Smooth muscle cell (in vitro differentiated cells): ENCODE measurements at regions not wholly inside any gene's neighbourhood (a gene's known extent, or its start where the extent isn't known, plus 50 kb on each side); places are given as distances from the start of the nearest gene placed in this dataset.

Experiments
- DNase-seq: peaks from one replicate; lab custom pipeline; 2025; ENCODE audit not compliant: unreplicated experiment; lab: John Stamatoyannopoulos, UW
- H2AFZ ChIP-seq: fragments of 200-600 bp; sonication (generic); 2 replicates; pipeline ENCODE4 v1.6.0; 2016; ENCODE audit warnings: antibody characterized with exemption, low read depth, mild to moderate bottlenecking
- H3F3A ChIP-seq: fragments of 200-600 bp; sonication (generic); 2 replicates; pipeline ENCODE4 v1.6.0; 2017; ENCODE audit warnings: antibody characterized with exemption, low read depth
- H3K27ac ChIP-seq: fragments of 200-600 bp; sonication (generic); 2 replicates; pipeline ENCODE4 v1.5.1; 2016; ENCODE audit warnings: low read depth, mild to moderate bottlenecking
- H3K27me3 ChIP-seq: fragments of 200-600 bp; sonication (generic); 2 replicates; pipeline ENCODE4 v1.6.1; 2016; ENCODE audit warnings: low read depth, mild to moderate bottlenecking
- H3K36me3 ChIP-seq: fragments of 200-600 bp; sonication (generic); 2 replicates; pipeline ENCODE4 v1.5.1; 2016; ENCODE audit warnings: low read depth
- H3K4me1 ChIP-seq: fragments of 200-600 bp; sonication (generic); 2 replicates; pipeline ENCODE4 v1.5.1; 2016; ENCODE audit warnings: low read depth
- H3K4me2 ChIP-seq: fragments of 200-600 bp; sonication (generic); 2 replicates; pipeline ENCODE4 v1.6.0; 2016; ENCODE audit warnings: mild to moderate bottlenecking
- H3K4me3 ChIP-seq: fragments of 200-600 bp; sonication (generic); 2 replicates; pipeline ENCODE4 v1.5.1; 2016; ENCODE audit warnings: mild to moderate bottlenecking
- H3K79me2 ChIP-seq: fragments of 200-600 bp; sonication (generic); 2 replicates; pipeline ENCODE4 v1.6.0; 2016; ENCODE audit warnings: low read depth, mild to moderate bottlenecking
- H3K9ac ChIP-seq: fragments of 200-600 bp; sonication (generic); 2 replicates; pipeline ENCODE4 v1.6.0; 2016; ENCODE audit warnings: low read depth
- H3K9me3 ChIP-seq: fragments of 200-600 bp; sonication (generic); replicated peaks from 2 replicates; pipeline ENCODE4 v1.5.1; 2016; ENCODE audit warnings: low read depth
- H4K20me1 ChIP-seq: fragments of 200-600 bp; sonication (generic); 2 replicates; pipeline ENCODE4 v1.6.0; 2016; ENCODE audit warnings: low read depth
- WGBS: methylation state at CpG from one replicate; pipeline ENCODE4 v1.1.7; 2016; ENCODE audit warnings: low lambda C conversion rate; 5-methylcytosine and 5-hydroxymethylcytosine counted together
- TF ChIP-seq, protein P1 (sequence below): fragments of 200-600 bp; sonication (generic); IDR thresholded peaks from 2 replicates; pipeline ENCODE4 v1.5.1; 2017; ENCODE audit warnings: borderline replicate concordance, mild to moderate bottlenecking, antibody characterized with exemption; ENCODE audit not compliant: insufficient read depth, poor library complexity, severe bottlenecking

GRCh38 chr16:87227296-87227951 is 89.8 kb downstream of the C16orf95 start:
- Histone ChIP-seq H3K9me3 (no peaks in the 10 kb centered on the region), H3K4me2 (peak overlapping the region; percentile 23), H3K4me3 (no peak overlapping the region), H3K79me2 (no peaks in the 10 kb centered on the region), H4K20me1 (no peaks in the 10 kb centered on the region), H3K27me3 (no peaks in the 10 kb centered on the region), H3K36me3 (no peaks in the 10 kb centered on the region), H2AFZ (no peak overlapping the region), H3F3A (peaks cover 4% of the 10 kb centered on the region), H3K9ac (no peak overlapping the region), H3K27ac (no peak overlapping the region), H3K4me1 (no peaks in the 10 kb centered on the region)
- TF ChIP-seq, protein P1, sequence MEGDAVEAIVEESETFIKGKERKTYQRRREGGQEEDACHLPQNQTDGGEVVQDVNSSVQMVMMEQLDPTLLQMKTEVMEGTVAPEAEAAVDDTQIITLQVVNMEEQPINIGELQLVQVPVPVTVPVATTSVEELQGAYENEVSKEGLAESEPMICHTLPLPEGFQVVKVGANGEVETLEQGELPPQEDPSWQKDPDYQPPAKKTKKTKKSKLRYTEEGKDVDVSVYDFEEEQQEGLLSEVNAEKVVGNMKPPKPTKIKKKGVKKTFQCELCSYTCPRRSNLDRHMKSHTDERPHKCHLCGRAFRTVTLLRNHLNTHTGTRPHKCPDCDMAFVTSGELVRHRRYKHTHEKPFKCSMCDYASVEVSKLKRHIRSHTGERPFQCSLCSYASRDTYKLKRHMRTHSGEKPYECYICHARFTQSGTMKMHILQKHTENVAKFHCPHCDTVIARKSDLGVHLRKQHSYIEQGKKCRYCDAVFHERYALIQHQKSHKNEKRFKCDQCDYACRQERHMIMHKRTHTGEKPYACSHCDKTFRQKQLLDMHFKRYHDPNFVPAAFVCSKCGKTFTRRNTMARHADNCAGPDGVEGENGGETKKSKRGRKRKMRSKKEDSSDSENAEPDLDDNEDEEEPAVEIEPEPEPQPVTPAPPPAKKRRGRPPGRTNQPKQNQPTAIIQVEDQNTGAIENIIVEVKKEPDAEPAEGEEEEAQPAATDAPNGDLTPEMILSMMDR = no peak
- no peak for DNase-seq
- WGBS = 57% methylated on average over 24 of the region's 24 CpGs

DNA sequence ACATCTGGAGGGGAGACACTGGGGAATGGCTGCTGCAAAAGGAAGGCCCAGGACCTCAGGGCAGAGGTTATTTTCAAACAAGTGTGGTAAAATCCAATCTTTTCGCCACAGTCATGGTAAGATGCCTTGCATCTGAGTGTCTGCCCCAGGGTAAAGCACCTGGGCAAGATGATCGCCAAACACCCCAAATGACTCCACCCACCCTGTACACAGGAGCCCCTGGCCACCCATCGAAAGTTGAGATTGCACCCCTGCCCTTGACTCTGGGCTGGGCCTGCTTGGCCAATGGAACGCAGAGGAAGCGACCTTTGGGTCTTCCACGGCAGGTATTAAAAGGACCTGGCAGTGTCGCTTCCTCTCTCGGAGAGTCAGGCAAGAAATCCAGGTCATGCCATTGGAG is 88.8 kb downstream of the C16orf95 start:
- TF ChIP-seq, protein P1 = no peak
- Histone ChIP-seq H3K4me1 (no peaks in the 10 kb centered on the region), H3F3A (peaks cover 4% of the 10 kb centered on the region), H3K9ac (no peak overlapping the region), H4K20me1 (no peaks in the 10 kb centered on the region), H2AFZ (no peak overlapping the region), H3K79me2 (no peaks in the 10 kb centered on the region), H3K9me3 (no peaks in the 10 kb centered on the region), H3K27me3 (no peaks in the 10 kb centered on the region), H3K36me3 (no peaks in the 10 kb centered on the region), H3K27ac (no peak overlapping the region), H3K4me3 (no peak overlapping the region), H3K4me2 (no peak overlapping the region)
- 91% methylated on average over 8 of the region's 8 CpGs for WGBS
- no peak for DNase-seq

- 93% methylated on average over 18 of the region's 18 CpGs for WGBS
- no peak overlapping the region for H3K4me3 ChIP-seq
- H3K27me3 ChIP-seq = no peaks in the 10 kb centered on the region
- H3K9ac ChIP-seq = no peak overlapping the region
- H2AFZ ChIP-seq = no peak overlapping the region
- no peaks in the 10 kb centered on the region for H4K20me1 ChIP-seq
- peaks cover 4% of the 10 kb centered on the region for H3F3A ChIP-seq
- no peak overlapping the region for H3K27ac ChIP-seq
- H3K79me2 ChIP-seq = no peaks in the 10 kb centered on the region
- TF ChIP-seq, protein P1 = no peak
- H3K36me3 ChIP-seq = no peaks in the 10 kb centered on the region
- H3K9me3 ChIP-seq = no peaks in the 10 kb centered on the region
- no peak overlapping the region for H3K4me2 ChIP-seq
- no peak for DNase-seq
- no peaks in the 10 kb centered on the region for H3K4me1 ChIP-seq
Measured at GRCh38 chr16:87229230-87230188, 87.7 kb downstream of the C16orf95 start.
